ENCODE measurements at regions not wholly inside any gene's neighbourhood (a gene's known extent, or its start where the extent isn't known, plus 50 kb on each side); places are given as distances from the start of the nearest gene placed in this dataset.

DNA sequence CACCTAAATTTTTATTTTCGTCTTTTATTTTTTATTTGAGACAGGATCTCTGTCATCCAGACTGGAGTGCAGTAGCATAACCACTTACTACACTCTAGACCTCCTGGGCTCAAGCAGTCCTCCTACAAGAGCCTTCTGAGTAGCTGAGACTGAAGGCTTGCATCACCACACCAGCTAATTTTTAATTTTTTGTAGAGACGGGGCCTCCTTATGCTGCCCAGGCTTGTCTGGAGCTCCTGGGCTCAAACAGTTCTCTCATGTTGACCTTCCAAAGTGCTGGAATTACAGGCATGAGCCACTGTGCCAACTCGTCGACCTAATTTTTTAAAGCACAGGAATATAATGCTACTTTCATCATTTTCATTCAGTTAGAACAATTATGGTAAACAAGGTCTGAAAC is 405.4 kb downstream of the AR start:
- TF ChIP-seq, protein P1, sequence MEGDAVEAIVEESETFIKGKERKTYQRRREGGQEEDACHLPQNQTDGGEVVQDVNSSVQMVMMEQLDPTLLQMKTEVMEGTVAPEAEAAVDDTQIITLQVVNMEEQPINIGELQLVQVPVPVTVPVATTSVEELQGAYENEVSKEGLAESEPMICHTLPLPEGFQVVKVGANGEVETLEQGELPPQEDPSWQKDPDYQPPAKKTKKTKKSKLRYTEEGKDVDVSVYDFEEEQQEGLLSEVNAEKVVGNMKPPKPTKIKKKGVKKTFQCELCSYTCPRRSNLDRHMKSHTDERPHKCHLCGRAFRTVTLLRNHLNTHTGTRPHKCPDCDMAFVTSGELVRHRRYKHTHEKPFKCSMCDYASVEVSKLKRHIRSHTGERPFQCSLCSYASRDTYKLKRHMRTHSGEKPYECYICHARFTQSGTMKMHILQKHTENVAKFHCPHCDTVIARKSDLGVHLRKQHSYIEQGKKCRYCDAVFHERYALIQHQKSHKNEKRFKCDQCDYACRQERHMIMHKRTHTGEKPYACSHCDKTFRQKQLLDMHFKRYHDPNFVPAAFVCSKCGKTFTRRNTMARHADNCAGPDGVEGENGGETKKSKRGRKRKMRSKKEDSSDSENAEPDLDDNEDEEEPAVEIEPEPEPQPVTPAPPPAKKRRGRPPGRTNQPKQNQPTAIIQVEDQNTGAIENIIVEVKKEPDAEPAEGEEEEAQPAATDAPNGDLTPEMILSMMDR (conservative IDR thresholded peaks at IDR 0.05; ENCODE audit: low read depth, low read length) = no peak
- TF ChIP-seq EZH2phosphoT487 (IDR thresholded peaks at IDR 0.05; ENCODE audit: borderline replicate concordance, low read length) = no peak
- TF ChIP-seq EZH2 (IDR thresholded peaks at IDR 0.05; ENCODE audit: low read length, unreplicated experiment) = no peak
